ENCODE measurements at regions not wholly inside any gene's neighbourhood (a gene's known extent, or its start where the extent isn't known, plus 50 kb on each side); places are given as distances from the start of the nearest gene placed in this dataset.

DNA sequence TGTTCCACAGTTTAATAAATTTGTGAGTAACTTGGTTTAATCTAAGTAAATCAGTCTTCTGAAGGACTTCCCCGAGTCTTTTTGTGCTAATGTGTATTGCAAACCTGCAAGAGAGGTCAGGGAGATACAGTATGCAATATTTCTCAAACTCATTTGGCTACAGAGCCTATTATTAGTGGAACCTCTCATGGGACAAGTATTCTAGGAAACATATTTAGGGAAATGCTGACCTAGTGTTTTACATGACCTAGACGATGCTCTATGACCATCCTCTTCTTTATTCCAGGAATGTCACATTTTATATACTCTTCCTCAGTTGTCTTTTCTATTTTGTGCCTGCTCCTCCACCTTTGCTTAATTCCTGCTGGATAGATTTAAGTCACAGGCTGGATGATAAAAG is 327.8 kb upstream of the TBC1D5 start:
- no peak for ATAC-seq
- no peaks in the 10 kb centered on the region for H3K4me1 Mint-ChIP-seq
- peaks cover 15% of the 10 kb centered on the region for H3K27me3 Mint-ChIP-seq
- no peak overlapping the region for H3K27ac Mint-ChIP-seq
- no peak overlapping the region for H3K4me3 Mint-ChIP-seq
- H3K36me3 Mint-ChIP-seq (ENCODE audit: low read depth) = no peaks in the 10 kb centered on the region
- DNase-seq = no peak
- H3K9me3 ChIP-seq (ENCODE audit: control insufficient read depth, low read length, poor library complexity, severe bottlenecking) = no peaks in the 10 kb centered on the region

DNA sequence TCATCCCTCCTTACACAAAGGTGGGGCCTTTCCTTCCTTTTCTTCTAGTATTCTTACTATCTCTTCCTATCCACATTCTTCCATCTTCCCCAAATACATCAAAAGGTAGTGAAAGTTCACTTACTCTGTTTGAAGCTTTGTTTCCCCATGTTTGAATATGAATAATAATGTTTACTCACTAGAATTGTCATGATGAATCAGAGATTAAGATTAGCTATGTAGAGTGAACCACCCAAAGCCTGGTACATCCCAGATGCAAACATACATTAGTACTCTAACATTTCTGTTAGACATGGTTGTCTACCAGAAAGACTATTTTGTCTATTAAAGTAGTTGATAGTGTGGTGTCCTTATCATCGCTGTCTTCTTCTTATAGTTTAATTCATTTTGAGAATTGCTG is 327.1 kb upstream of the TBC1D5 start:
- no peak for DNase-seq
- H3K27ac Mint-ChIP-seq = no peak overlapping the region

DNA sequence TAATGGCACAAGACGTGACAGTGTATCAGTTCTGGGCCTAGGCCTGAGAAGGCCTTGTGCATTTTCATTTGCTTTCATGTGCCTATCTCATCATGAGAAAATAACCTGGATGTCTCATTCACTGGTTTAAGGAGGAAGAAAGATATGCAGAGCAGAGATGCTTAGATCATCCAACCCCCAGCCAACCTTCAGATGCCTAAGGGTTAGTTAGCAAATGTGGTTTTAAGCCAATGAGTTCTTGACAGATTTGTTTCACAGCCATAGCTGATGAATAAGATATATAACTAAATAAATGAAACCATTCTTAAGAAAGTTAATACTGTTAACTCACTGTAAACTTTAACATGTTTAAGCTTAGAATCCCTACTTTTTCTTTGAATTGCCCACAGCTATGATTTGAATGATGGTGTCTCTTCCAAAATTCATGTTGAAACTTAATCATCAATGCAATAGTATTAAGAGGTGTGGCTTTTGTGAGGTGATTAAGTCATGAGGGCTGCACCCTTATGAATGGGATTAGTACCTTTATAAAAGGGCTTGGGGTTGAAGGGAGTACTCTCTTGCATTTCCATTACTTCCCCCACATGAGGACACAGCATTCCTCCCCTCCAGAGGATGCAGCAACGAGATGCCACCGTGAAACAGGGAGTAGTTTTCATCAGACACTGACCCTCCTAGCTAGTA is 324.6 kb upstream of the TBC1D5 start:
- no peaks in the 10 kb centered on the region for H3K36me3 Mint-ChIP-seq (ENCODE audit: low read depth)
- H3K4me3 Mint-ChIP-seq = no peak overlapping the region
- no peaks in the 10 kb centered on the region for H3K9me3 ChIP-seq (ENCODE audit: control insufficient read depth, low read length, poor library complexity, severe bottlenecking)
- H3K27ac Mint-ChIP-seq = no peak overlapping the region
- ATAC-seq = no peak
- H3K27me3 Mint-ChIP-seq = peaks cover 16% of the 10 kb centered on the region
- DNase-seq = no peak
- H3K4me1 Mint-ChIP-seq = no peaks in the 10 kb centered on the region

More for the DNA sequence above, 327.1 kb upstream of the TBC1D5 start:
- ATAC-seq = no peak
- Mint-ChIP-seq H3K27me3 (peaks cover 16% of the 10 kb centered on the region), H3K4me3 (no peak overlapping the region), H3K4me1 (no peaks in the 10 kb centered on the region), H3K36me3 (ENCODE audit: low read depth) (no peaks in the 10 kb centered on the region)
- H3K9me3 ChIP-seq (ENCODE audit: control insufficient read depth, low read length, poor library complexity, severe bottlenecking) = no peaks in the 10 kb centered on the region

DNA sequence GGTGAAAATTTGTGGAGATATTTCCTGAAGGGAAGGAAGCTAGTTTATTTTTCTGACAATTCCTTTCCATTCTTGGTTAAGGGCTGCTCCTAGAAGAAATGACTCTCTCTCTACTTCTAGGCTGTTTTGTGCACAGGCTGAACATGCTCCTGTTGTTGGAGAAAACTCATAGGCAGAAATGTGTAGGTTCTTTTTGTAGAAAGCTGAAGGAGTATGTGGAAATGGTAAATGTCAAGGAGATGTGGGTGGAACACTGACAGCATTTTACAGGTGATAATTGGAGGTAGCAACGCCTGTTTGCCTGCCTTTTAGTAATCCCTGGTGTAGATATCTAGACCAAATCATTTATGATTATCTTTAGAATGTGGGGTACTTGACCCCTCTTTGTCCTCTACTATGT is 322.2 kb upstream of the TBC1D5 start:
- Mint-ChIP-seq H3K4me1 (no peaks in the 10 kb centered on the region), H3K36me3 (ENCODE audit: low read depth) (no peaks in the 10 kb centered on the region), H3K27me3 (peaks cover 14% of the 10 kb centered on the region), H3K4me3 (no peak overlapping the region), H3K27ac (no peak overlapping the region)
- no peak for ATAC-seq
- H3K9me3 ChIP-seq (ENCODE audit: control insufficient read depth, low read length, poor library complexity, severe bottlenecking) = no peaks in the 10 kb centered on the region
- DNase-seq = no peak

DNA sequence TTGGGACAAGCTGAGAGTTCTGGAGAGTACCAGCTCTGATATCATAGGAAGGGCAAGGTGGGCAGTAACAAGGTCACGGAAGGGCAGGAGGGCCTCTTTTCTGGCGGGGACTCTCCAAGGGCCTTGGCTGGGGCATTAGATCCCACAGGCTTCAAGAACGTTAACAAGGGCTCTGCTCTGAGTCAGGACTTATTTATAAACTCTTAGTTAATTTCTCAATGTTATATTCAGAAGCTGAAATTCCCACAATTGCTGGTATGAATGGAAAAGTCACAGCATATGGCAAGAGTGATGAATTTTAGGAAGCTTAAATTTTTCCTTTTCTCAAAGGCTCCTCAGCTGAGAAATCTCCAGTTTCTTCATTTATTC is 320.2 kb upstream of the TBC1D5 start:
- Mint-ChIP-seq H3K27me3 (peaks cover 9% of the 10 kb centered on the region), H3K27ac (no peak overlapping the region), H3K36me3 (ENCODE audit: low read depth) (no peaks in the 10 kb centered on the region), H3K4me3 (no peak overlapping the region), H3K4me1 (no peaks in the 10 kb centered on the region)
- H3K9me3 ChIP-seq (ENCODE audit: control insufficient read depth, low read length, poor library complexity, severe bottlenecking) = no peaks in the 10 kb centered on the region
- ATAC-seq (no peak), DNase-seq (no peak)

DNA sequence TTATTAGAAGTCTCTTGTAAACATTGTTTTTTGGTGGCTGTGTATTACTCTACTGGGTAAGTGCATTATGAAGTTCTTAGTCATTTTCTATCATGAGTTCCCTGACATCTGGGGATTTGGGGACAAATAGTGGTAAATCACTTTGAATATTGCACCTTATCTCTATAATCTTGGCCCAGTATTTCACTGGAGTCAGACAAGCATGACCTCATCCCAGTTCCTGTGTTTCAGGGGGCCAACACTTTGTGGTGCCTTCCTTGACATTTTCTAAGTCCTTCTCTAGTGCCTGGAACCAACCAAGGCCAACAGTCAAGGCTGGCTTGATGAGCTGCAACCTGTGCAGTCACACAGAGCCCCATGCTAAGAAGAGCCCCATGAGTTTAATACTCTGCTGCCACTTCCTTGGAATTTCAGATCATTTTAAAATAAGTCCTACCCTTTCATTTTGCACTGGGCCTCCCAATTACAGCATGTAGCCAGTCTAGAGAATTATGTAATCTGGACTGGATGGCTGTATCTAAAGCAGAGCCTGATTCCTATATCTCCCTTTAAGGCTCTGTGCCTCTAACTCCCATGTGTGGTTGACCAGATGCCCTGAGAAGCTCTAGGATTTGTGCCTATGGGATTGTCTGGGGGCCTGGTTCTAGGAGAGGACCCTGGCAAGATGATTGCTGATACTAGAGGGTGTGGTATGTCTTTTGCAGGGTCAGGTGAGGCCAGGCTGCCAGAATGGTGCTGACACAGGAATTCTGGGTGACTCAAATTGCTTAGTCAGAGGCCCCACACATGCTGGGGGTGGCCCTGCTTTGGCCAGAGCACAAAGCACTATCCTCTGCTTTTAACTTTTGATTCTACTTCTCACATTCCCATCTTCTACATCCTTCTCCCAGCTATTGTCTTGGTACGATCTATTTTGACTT is 319.6 kb upstream of the TBC1D5 start:
- Mint-ChIP-seq H3K4me3 (no peak overlapping the region), H3K36me3 (ENCODE audit: low read depth) (no peaks in the 10 kb centered on the region), H3K4me1 (no peaks in the 10 kb centered on the region), H3K27ac (no peak overlapping the region), H3K27me3 (peaks cover 9% of the 10 kb centered on the region)
- no peaks in the 10 kb centered on the region for H3K9me3 ChIP-seq (ENCODE audit: control insufficient read depth, low read length, poor library complexity, severe bottlenecking)
- no peak for ATAC-seq
- DNase-seq = no peak

DNA sequence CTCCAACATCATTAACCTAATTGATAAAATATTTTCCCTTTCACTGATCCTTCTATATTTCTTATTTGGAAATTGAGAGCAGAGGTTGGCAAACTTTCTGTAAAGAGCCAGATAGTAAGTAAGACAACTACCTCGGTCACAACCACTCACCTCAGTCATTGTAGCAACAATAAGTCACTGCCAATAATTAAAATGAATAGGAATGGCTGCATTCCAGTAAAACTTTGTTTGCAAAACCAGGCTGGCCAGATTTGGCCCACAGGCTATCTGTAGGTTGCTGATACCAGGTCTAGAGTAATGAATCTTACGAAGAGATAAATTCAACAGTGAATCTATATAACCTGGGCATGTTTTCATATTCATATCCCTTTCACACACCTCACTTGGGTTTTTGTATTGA is 316.2 kb upstream of the TBC1D5 start:
- no peaks in the 10 kb centered on the region for H3K4me1 Mint-ChIP-seq

DNA sequence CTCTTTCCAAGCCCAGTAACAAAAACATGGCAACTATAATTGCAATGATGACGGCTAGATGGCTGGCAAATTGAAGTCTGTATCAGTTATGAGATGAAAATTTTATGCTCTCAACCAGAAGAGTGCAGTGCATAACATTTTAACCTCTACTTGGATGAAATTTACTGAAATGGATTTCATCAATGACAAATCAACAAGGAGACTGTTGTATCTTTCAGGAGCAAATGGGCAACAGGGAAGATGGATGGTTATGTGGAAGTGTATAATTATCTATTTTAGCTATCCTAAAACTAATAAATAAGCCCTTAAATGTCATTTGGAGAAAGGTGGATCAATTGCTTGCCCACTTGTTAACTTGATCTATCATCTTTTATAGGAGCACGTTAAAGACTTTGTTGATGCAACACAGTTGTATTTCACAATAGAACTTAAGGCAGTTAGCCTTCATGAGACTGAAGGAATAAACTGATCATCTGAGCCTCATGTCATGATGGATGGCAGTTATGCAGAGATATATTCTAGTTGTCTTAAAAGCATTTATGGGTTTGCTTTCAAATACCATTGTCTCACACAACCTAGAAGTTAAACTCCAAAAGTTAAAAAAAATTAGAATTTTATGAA is 315.1 kb upstream of the TBC1D5 start:
- Mint-ChIP-seq H3K4me1 (no peaks in the 10 kb centered on the region), H3K4me3 (no peak overlapping the region), H3K27ac (no peak overlapping the region), H3K27me3 (no peaks in the 10 kb centered on the region), H3K36me3 (ENCODE audit: low read depth) (no peaks in the 10 kb centered on the region)
- ATAC-seq (no peak), DNase-seq (no peak)
- no peaks in the 10 kb centered on the region for H3K9me3 ChIP-seq (ENCODE audit: control insufficient read depth, low read length, poor library complexity, severe bottlenecking)

More for the DNA sequence above, 316.2 kb upstream of the TBC1D5 start:
- H3K36me3 Mint-ChIP-seq (ENCODE audit: low read depth) = no peaks in the 10 kb centered on the region
- no peak for ATAC-seq
- H3K4me3 Mint-ChIP-seq = no peak overlapping the region
- no peak overlapping the region for H3K27ac Mint-ChIP-seq
- H3K9me3 ChIP-seq (ENCODE audit: control insufficient read depth, low read length, poor library complexity, severe bottlenecking) = no peaks in the 10 kb centered on the region
- DNase-seq = no peak
- no peaks in the 10 kb centered on the region for H3K27me3 Mint-ChIP-seq

DNA sequence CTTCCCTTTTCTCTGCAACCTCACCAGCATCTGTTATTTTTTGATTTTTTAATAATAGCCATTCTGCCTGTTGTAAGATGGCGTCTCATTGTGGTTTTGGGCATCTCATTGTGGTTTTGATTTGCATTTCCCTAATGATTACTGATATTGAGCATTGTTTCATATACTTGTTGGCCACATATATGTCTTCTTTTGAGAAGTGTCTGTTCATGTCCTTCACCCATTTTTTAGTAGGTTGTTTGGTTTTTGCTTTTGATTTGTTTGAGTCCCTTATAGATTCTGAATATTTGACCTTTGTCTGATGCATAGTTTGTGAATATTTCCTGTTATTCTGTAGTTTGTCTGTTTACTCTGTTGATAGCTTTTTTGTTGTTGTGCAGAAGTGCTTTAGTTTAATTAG is 312.2 kb upstream of the TBC1D5 start:
- ATAC-seq (no peak), DNase-seq (no peak)
- Mint-ChIP-seq H3K4me3 (no peak overlapping the region), H3K27me3 (no peaks in the 10 kb centered on the region), H3K27ac (no peak overlapping the region), H3K4me1 (no peaks in the 10 kb centered on the region), H3K36me3 (ENCODE audit: low read depth) (no peaks in the 10 kb centered on the region)
- no peaks in the 10 kb centered on the region for H3K9me3 ChIP-seq (ENCODE audit: control insufficient read depth, low read length, poor library complexity, severe bottlenecking)

DNA sequence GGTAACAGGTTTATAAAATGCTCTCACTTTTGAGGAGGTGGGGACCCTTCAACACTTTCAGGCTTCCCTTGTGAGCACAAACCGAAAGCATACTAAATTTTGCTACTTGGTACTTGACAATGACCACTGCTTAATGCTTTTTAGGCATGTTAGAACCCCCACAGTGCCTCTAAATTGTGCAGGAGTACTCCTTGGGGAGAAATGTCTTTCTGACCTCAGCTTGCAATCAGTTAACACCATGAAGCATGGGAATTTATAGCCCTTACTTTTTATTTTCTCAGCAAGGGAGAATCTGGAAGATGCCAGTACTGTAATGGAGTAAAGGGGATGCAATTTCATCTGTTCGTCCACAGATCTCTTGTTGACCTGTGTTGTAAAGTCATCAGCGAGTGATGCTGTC is 308.9 kb upstream of the TBC1D5 start:
- no peaks in the 10 kb centered on the region for H3K36me3 Mint-ChIP-seq (ENCODE audit: low read depth)
- H3K4me3 Mint-ChIP-seq = no peak overlapping the region
- H3K27me3 Mint-ChIP-seq = peaks cover 6% of the 10 kb centered on the region
- H3K4me1 Mint-ChIP-seq = no peaks in the 10 kb centered on the region
- H3K27ac Mint-ChIP-seq = no peak overlapping the region
- DNase-seq (no peak), ATAC-seq (no peak)
- H3K9me3 ChIP-seq (ENCODE audit: control insufficient read depth, low read length, poor library complexity, severe bottlenecking) = no peaks in the 10 kb centered on the region

DNA sequence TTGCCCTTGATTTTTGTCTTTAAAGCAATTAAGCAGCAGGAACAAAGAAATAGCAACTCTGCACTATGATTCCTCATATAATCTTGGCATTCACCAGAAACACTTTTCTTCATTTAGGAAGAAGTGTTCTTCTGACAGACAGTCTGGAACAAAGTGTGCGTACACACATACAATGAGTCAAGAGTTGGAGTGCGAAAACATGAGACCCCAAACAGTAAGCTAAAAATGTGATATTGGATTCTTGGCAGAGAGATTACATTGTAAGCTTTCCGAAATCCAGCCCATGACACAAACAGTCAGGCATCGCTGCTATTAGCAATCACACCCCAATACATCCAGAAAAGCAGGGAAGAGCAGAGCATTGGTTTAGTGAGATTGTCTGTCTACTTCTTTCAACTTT is 306.7 kb upstream of the TBC1D5 start:
- no peaks in the 10 kb centered on the region for H3K9me3 ChIP-seq (ENCODE audit: control insufficient read depth, low read length, poor library complexity, severe bottlenecking)
- Mint-ChIP-seq H3K36me3 (ENCODE audit: low read depth) (no peaks in the 10 kb centered on the region), H3K27me3 (peaks cover 6% of the 10 kb centered on the region), H3K27ac (no peak overlapping the region), H3K4me3 (no peak overlapping the region), H3K4me1 (no peaks in the 10 kb centered on the region)
- no peak for ATAC-seq
- no peak for DNase-seq

DNA sequence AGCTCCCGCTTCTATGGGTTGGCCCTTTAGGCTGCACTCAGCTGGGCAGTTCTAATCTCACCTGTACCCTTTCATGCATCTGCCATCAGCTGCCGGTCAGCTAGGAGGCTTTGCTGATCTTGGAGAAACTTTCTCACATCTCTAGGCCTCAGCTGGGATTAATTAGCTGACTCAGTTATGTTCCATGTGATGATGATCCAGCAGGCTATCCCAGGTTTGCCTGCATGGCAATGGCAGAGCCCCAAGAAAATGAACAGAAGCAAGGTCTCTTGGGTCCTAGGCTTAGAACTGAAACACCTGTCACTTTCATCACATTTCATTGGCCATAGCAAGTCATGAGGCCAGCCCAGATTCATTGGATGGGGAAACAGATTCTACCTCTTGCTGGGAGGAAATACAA is 304.6 kb upstream of the TBC1D5 start:
- Mint-ChIP-seq H3K27ac (no peak overlapping the region), H3K4me1 (no peaks in the 10 kb centered on the region), H3K36me3 (ENCODE audit: low read depth) (no peaks in the 10 kb centered on the region), H3K4me3 (no peak overlapping the region), H3K27me3 (peaks cover 17% of the 10 kb centered on the region)
- DNase-seq = no peak
- H3K9me3 ChIP-seq (ENCODE audit: control insufficient read depth, low read length, poor library complexity, severe bottlenecking) = no peaks in the 10 kb centered on the region
- no peak for ATAC-seq

DNA sequence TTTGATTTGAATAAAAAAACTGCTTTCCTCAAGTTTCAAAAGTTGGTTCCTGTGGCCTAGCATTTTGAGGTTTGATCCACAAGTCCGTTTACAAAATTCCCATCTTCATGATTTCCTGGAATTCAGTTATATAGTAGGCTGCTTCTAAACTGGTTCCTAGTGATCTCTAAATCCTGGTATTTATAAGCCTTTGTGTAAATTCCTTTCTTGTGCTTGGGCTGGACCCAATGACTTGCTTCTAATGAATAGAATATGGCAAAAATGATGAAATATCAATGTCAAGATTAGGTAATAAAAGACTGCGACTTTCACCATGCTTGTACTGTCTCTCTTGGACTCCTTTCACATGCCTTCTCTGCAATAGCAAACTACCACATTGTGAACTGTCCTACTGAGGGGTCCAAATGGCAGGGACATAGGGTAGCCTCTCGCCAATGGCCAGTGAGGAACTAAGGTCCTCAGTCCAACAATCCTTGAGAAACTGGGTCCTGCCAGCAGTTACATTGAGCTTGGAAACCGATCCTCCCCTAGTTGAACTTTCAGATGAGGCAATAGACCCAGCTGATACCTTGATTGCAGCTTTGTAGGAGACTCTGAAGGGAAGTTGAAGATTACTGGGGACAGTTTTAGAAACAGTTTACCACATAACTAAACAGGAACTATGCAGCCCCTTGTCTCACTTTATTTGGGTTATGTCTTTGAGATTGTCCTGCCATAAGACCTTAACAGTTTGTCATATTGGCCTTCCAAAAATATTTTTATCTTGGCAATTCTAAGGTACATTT is 303.9 kb upstream of the TBC1D5 start:
- Mint-ChIP-seq H3K27me3 (peaks cover 22% of the 10 kb centered on the region), H3K36me3 (ENCODE audit: low read depth) (no peaks in the 10 kb centered on the region), H3K27ac (no peak overlapping the region), H3K4me1 (no peaks in the 10 kb centered on the region), H3K4me3 (no peak overlapping the region)
- DNase-seq (no peak), ATAC-seq (no peak)
- H3K9me3 ChIP-seq (ENCODE audit: control insufficient read depth, low read length, poor library complexity, severe bottlenecking) = no peaks in the 10 kb centered on the region
